C4-2B (cell line): ENCODE measurements at regions not wholly inside any gene's neighbourhood (a gene's known extent, or its start where the extent isn't known, plus 50 kb on each side); places are given as distances from the start of the nearest gene placed in this dataset.

ENCODE experiments used
- CTCF ChIP-seq: fragments of 450-650 bp; conservative IDR thresholded peaks from 2 replicates; pipeline ENCODE4 v1.5.1; 2017; ENCODE audit warnings: mild to moderate bottlenecking
- ZFX ChIP-seq: fragments of 450-650 bp; IDR thresholded peaks from 2 replicates; pipeline ENCODE4 v1.6.1; 2017

DNA sequence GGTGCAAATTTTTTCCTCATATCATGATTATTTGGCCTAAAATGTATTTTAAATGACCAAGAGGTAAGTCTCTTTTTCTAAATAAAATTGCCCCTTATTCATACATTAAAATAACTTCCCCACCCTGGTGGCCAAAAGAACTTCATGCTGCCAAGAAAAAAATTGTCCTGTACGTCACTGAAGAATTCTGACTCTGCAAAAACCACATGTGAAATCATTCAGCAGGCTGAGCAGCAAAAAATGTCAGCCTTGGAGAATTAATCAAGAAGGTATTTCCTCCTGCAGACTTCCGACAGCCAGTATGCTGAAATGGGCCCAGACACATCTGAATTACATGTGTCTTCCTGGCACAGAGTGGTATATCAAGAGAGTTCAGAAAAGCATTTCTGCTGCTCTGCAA, 94.6 kb upstream of the HMHB1 start:
- TF ChIP-seq CTCF (no peak), ZFX (no peak)
